Anterior cingulate cortex (tissue), 58 donors: ENCODE measurements at regions not wholly inside any gene's neighbourhood (a gene's known extent, or its start where the extent isn't known, plus 50 kb on each side); places are given as distances from the start of the nearest gene placed in this dataset.

Source experiments
- DNase-seq, 58 donors: peaks; one replicate each; lab custom pipeline; 2025; lab: John Stamatoyannopoulos, UW

DNA sequence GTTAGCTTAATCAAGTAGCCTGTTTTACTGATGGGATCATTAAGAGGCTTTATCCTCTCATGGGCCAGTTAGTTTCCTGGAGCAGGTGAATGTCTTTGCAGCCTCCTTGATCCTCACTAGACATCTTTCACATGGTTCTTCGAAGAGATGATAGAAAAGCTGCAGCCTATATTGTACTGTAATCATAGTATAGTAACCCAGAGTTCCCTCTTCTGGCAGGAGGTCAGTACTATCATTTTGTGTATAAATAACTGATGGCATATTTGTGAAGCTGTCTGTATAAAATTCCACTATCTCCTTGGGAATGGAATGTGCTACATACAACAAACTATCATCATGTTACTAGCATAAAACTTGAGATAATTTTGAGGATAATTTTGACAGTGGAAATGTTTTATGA lies 123.8 kb upstream of the PRPS1L1 start:
- no peak for DNase-seq

DNA sequence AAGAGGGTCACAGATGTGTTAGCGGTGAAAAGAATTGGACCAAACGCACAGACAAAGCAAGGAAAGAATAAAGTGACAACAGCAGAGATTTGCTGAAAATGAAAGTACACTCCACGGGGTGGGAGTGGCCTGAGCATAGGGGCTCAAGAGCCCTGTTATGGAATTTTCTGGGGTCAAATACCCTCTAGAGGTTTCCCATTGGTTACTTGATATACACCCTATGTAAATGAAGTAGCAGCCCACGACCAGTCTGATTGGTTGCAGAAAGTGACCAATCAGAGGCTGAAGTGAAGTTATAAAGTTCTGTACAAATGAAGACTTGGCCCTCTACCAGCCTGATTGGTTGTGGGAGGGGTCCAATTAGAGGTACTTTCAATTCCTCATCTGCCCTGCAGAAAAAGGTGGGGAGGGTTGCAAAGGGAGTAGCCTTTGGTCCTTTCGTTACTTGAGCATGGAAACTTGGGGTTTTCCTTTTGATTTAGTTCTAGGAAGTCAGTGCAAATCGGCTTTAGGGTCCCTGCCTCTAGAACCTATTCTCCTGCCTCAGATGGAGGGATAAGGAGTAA lies 125.6 kb upstream of the PRPS1L1 start:
- no peak for DNase-seq

DNA sequence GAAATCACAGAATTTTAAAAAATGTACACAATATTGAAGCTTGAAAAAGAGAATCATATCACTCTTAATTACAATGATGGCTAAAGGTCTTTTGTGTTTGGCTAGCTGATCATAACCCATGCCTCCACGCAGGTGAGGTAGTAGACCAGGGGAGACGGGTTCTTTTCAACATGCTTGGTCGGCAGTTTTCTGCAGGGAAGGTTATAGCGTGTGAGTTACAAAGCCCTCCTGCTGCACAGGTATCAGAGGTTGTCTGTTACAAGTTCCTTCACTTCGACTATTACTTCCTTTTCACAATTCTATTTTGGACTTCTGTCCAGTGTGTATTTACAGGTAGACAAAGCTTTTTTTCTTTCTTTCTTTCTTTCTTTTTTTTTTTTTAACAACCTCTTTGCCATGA lies 127.1 kb upstream of the PRPS1L1 start:
- no peak for DNase-seq

DNA sequence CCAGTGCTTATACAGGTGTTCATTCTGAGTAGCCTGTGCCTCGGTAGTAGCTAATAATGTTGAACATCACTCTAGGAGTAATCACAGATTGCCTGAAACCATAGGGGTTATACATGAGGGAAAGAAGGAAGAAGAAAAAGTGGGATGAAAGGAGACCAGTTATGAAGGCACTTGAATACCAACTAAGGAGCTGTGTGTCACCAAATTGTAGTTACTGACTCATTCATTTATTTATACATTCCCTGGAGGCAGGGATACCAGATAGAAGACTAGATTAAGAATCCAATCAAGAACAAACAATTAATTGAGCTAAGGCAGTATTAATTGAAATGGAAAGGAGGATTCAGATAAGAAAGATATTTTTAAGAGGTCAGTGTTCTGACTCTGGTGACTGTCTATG lies 129.6 kb upstream of the PRPS1L1 start:
- DNase-seq = no peak

DNA sequence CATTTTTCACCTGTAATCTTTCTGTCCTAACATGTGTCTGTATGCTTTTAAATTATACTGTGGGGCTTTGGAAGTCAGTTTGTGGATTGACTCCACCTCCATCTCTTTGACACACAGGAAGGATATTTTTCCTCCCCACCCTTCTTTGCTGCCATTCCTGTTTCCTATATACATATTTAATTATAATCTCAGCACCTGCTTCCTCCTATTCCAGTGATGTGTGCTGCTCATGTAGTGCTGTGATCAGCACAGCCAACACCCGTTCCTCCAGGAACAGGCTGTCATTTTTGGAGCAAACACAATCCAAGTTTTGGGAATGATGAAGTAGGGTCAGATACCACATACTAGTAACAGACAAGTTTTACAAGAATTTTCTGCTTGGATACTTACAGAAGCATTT lies 135.0 kb upstream of the PRPS1L1 start:
- DNase-seq = no peak

DNA sequence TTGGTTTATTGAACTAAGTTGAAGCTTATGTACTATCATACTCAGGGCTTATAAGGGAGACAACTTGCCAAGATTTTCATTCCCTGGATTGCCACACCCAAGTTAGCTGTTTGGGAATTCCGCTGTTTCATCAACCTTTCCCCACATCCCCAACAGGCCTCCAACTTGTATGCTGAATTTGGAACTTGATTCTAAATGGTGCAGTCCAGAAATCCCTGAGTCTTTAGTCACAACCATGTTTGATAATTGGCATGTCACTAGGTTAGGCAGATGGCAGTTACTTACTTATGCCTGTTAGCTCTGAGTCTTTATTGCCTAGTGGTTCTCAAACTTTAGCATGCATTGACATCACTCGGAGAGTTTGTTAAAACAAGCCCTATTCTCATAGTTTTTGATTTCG lies 135.4 kb upstream of the PRPS1L1 start:
- no peak for DNase-seq

DNA sequence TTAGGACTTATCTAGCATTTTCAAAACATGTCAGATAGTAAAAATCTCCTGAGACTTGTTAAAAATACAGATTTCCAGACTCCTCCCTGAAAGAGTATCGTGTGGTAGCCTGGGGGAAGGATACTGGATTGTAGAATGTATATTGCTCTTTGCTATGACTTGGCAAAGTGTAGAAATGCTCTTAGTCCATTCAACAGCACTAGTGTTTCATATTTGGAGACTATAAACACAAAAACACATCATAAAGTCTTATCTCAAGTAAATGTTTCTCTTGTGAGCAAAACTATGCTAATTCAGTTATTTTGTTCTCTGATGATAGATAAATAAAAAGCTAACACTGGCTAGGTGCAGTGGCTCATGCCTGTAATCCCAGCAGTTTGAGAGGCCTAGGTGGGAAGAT lies 137.5 kb upstream of the PRPS1L1 start:
- DNase-seq = no peak

DNA sequence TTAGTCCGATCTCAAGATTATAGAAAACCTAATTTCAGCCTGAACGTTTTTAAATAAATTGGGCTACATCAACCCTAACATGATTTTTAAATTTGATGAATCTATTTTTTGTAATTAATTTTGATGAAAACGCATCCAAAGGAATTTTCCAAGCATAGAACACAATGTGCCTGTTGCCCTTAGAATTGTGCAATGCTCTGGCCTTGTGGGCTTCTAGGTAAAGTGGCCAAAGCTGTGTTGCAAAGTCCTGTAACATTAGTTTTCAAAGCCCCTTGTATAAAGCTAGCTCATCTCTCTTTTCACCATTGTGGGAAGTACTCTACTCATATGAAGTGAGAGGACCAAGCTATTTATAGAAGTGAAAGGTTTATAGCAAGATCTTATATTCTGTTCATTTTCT lies 138.4 kb upstream of the PRPS1L1 start:
- no peak for DNase-seq

DNA sequence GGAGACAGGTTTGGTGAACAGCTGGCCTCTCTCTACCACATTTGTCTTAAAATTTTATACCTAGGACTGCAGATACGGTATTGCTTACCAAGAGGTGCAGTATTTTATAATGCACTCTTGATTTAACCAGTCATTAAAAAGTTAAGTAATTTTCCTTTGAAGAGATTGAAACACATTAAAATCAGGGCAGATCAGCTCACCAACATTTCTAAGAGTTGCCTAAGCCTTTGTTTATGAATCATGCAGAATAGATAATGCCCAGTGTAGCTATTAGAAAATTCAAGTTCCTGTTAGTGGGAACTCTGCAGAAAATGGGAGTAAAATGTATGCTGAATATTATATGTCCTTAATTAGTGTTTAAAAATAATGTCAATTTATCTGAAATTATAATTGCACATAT lies 140.2 kb upstream of the PRPS1L1 start:
- DNase-seq = no peak

DNA sequence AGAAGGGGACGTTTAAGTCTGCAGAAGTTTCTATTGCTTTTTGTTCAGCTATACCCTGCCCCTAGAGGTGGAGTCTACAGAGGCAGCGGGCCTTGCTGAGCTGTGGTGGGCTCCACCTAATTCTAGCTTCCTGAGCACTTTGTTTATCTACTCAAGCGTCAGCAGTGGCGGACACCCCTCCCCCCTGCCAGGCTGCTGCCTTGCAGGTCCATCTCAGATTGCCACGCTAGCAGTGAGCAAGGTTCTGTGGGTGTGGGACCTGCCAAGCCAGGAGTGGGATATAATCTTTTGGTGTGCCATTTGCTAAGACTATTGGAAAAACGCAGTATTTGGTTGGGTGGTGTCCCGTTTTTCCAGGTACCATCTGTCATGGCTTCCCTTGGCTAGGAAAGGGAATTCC lies 147.3 kb upstream of the PRPS1L1 start:
- DNase-seq = no peak

DNA sequence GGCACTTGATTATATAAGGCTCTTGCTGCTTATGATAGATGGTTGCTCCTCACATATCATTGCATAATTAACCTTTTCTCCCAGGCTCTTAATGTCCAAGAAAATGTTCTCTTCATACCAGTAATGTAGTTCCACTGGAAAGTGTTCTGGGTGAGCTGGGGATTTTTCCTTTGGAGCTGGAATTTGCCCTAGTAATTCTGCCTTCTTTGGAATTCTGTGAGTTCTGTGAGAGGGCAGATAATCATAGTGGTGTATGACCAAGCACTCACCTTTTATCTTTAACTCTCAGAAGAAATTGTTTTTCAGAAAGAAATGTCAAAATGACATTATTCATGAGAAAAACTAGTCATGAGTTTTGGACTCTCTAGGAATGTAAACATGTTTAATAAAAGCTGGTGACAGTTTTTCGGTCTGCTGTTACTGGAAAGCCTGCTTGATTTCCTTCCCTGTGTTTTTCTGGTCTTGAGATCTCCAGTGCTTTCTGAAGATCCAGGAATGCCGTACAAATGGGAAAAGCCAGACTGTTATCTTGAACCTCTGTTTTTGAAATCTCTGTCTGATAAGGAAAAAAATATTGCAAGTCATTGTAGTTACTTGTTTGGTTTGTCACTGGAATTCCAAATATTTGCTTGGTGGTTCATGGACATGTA lies 148.3 kb upstream of the PRPS1L1 start:
- no peak for DNase-seq

DNA sequence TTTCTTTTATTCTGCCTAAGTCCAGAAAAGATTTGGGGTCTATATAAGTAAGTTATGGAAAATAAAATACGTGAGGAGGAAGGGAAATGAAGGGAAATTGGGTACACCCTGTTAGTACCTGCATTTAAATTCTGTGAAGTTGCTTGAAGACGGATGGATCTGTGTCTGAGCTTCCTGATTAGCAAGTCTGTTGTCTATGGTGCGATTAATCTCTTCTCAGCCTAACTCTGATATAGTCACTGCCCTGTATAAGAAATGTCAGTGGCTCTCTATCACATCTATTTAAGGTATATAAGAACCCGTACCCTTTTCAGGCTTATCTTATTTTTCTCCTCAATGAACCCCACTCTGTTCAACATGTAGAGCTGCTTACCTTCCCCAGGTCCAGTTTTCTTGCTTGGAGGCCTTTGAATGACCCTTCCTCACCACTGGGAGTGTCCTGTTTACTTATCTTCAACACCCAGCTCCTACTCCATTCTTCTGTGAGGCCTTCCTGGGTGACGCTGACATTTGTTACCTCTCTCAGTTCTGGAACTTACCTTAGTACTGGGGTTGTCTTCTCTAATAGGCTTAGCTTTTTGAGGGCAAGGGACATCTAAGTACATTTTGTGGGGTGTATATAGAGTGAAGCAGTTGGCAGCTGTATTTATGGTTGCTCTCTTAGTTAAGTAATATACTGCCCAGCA lies 149.6 kb upstream of the PRPS1L1 start:
- no peak for DNase-seq

DNA sequence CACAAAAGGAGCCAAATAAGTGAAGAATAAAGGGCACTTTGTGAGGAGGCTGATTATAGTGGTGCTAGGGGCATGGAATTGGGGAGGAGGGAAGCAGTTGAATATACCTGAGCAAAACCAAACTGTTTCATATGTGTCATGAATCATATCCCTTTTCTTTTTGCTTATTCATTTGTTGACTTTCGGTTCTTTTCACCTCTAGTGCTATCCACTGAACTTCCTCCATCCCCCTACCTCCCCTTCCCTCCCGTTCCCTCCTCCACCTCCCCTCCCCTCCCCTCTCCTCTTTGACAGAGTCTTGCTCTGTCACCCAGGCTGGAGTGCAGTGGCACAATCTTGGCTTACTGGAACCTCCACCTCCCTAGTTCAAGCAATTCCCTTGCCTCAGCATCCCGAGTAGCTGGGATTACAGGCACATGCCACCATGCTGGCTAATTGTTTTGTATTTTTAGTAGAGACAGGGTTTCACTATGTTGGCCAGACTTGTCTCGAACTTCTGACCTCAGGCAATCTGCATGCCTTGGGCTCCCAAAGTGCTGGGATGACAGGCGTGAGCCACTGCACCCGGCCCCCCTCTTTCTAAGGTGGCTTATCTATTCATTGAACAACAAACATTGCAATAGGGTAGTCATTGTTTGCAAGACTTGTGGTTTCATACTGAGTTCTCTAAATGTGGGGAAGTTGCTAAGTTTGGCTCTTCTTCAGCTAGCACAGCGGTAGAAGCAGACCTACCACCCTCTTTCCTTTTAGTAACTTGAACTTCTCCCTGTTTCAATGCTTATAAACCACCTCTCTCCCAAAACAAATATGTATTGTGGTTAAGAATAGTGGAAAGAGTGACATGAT lies 150.4 kb upstream of the PRPS1L1 start:
- no peak for DNase-seq

DNA sequence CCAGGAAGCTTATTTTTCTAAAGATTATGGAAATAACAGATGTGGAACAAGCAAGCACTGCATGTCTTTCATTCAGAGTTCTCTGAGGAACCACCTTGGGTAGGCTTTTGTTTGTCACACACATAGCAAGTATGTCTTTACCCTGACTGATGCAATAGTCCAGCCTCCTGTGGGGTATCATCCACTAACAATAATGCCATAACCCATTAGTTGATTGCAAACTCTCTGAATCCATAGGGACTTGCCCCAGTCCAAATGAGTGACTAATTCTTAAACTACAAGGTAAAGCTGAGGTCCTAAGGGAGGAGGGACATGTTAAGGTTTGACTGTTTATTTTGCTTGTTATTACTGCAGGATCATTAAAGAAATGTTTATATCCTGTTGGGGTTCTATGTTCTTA lies 151.4 kb upstream of the PRPS1L1 start:
- DNase-seq = no peak

DNA sequence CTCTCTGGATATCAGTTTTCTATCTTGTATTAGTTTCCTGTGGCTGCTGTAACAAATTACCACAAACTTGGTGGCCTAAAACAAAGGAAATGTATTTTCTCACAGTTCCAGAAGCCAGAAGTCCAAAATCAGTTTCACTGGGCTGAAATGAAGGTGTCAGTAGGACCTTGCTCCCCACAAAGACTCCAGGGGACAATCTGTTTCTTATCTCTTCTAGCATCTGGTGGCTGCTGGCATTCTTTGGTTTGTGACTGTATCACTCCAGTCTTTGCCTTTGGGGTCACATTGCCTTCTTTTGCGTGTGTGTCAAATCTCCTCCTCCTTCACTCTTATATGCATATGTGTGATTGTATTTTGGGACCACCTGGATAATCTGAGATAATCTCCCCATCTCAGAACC lies 153.0 kb upstream of the PRPS1L1 start:
- DNase-seq = no peak

DNA sequence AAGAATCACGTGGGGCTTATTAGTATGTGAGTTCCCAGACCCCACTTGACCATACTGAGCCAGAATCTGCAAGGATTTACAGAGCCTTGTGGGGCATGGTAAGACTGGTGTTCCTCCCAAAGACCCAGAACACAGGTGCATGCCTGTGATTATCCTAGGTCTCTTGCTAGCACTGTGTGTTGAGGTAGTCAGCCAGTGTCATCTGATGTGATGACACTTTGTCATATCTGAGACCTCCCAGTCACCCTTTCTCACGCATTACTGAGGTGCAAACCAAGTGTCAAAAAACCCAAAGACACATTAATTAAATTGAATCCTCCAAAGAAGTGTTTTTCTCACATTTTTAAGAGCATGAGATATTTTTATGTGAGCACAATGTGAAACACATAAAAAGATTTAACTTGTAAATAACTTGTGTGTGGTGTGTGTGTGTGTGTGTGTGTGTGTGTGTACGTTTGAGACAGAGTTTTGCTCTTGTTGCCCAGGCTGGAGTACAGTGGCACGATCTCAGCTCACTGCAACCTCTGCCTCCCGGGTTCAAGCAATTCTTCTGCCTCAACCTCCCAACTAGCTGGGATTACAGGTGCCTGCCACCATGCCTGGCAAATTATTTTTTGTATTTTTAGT lies 162.0 kb upstream of the PRPS1L1 start:
- DNase-seq = no peak

DNA sequence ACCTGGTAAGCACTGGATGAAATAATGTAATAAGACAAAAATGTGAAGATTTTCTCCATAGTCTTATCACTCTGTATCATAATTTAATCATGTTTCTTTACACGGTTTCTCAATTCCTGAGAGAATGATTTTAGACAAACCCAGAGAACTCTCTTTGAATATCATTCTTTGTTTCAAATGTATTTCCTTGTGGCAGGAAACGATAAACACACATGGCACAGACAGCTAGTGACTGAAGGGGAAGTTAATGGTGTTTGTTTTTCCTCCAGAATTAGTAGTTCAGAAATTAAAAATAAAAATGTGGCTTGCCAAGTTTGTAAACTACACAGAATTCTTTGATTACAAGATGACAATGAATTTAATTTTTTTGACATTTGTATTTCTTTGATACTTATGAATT lies 163.7 kb upstream of the PRPS1L1 start:
- DNase-seq = no peak

DNA sequence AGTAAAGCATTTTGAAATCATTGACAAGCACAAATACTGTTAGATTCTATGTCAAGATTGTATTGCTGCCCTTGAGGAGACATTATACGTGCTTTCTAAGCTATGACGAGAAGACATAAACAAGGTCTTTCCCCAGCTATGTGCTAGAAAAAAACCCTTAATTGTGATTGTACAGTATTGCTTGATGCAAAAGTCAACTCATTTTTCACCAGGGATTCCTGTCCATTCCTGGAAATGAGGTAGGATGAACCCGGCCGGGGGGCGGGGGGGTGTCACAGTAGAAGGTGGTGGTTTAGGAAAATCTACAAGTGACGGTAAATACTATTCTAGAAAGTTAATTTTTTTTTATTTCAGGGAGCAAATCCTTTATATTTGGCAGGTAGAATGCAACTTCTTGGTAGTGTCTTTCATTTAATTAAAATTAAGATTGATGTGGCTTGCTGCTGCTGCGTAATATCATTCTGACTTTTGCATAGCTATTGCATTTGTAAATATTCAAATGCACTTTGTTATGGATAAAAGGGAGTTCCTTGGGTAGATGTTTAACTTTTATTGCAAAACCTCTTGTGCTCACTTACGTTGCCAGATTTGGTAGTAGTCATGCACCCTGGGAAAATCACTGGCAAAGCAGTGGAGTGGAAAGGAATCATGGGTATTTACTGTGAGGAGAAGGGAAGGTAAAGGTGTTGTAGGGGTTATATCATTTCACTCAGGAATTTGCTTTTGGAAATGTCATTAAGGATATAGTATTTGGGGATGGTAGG lies 164.4 kb upstream of the PRPS1L1 start:
- DNase-seq = no peak

DNA sequence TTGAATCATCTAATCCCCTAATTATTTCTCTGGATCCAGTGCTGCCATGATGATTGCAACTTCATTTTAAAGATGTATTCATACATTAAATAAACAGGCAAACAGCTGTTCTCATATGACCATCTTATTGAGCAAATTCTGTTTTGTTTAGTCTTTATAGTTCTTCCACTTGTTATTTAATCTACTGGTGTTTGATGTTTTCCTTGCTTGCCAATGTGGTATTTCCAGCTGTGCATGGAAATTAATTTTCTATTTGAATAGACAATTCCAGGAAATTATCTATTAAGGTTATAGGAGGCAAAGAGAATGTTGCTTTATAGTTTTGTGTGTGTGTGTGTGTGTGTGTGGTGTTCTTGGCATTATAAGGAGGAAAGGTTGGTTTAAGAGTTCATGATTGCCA lies 167.0 kb upstream of the PRPS1L1 start:
- no peak for DNase-seq

DNA sequence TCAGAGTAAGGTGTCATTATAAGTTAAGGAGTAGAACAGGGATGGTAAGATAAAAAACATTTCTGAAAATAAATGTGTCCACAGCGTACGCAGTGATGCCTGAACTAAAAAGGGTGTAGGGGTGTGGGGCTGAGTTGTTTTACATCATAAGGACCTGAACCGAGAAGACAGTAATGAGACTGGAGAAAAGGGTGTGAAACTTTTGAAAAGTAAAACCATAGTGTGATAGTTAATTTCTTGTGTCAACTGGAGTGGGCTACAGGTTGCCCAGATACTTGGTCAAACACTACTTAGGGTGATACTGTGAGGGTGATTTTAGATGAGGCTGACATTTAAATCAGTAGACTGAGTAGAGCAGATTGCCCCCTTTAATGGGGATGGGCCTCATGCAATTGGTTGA lies 169.0 kb upstream of the PRPS1L1 start:
- no peak for DNase-seq
